GM12878 (cell line): ENCODE measurements at regions not wholly inside any gene's neighbourhood (a gene's known extent, or its start where the extent isn't known, plus 50 kb on each side); places are given as distances from the start of the nearest gene placed in this dataset.

ENCODE experiments used
- ATAC-seq: fragments of 200-7000 bp; cut with Tn5 transposase; 3 replicates; pipeline ENCODE4 v1.9.1; 2020; ENCODE audit warnings: mild to moderate bottlenecking, moderate library complexity
- BruUV-seq: library from RNA; stranded (reverse); fragments of 400-500 nt; replicated peaks from 2 replicates; lab custom pipeline; 2021; lab: Mats Ljungman, UMichigan
- CTCF ChIA-PET: fragments of 300-600 bp; sonication (Branson Sonifier 250); formaldehyde crosslinking; extraction: SDS; loops from one replicate; lab custom pipeline; 2021; ENCODE audit warnings: inconsistent platforms; lab: Yijun Ruan, JAX
- POLR2A ChIA-PET: fragments of 350-600 bp; formaldehyde crosslinking; extraction: SDS; loops from one replicate; lab custom pipeline; 2021; ENCODE audit warnings: inconsistent platforms; lab: Charles Lee
- RAD21 ChIA-PET: fragments of 300-600 bp; sonication (Branson Sonifier 250); formaldehyde crosslinking; loops from one replicate; lab custom pipeline; 2023; ENCODE audit warnings: antibody characterized with exemption; ENCODE audit not compliant: unreplicated experiment; lab: Charles Lee
- SMC1A ChIA-PET: fragments of 300-600 bp; sonication (Branson Sonifier 250); formaldehyde crosslinking; loops from one replicate; lab custom pipeline; 2023; ENCODE audit not compliant: unreplicated experiment, uncharacterized antibody; lab: Charles Lee
- DNase-seq: peaks from one replicate; pipeline ENCODE4 v3.0.0-alpha.2; 2011; ENCODE audit warnings: low read depth, low spot score
- FAIRE-seq: peaks from 3 replicates; lab custom pipeline; 2011; peaks lifted over from hg19 to GRCh38; lab: Jason Lieb, UNC
- H2AFZ ChIP-seq: 2 replicates; pipeline ENCODE4 v1.6.0; 2011; ENCODE audit warnings: low read depth, low read length, control low read depth; ENCODE audit not compliant: control insufficient read depth
- H3K27ac ChIP-seq: 2 replicates; pipeline ENCODE4 v1.5.1; 2011; ENCODE audit warnings: control low read depth; ENCODE audit not compliant: control insufficient read depth, insufficient read depth
- H3K27me3 ChIP-seq, 2 experiments: replicated peaks in 1 of 2; 2 replicates each; pipeline versions ENCODE4 v1.6.0 to v1.6.1; 2011; ENCODE audit warnings: low read length in 1 of 2; ENCODE audit not compliant: control insufficient read depth in 2 of 2, insufficient read depth in 2 of 2
- H3K36me3 ChIP-seq, 2 experiments: 2 replicates each; pipeline ENCODE4 v1.5.1; 2011; ENCODE audit warnings: low read length in 1 of 2; ENCODE audit not compliant: control insufficient read depth in 2 of 2, insufficient read depth in 2 of 2
- H3K4me1 ChIP-seq: 2 replicates; pipeline ENCODE4 v1.6.1; 2011; ENCODE audit warnings: mild to moderate bottlenecking, low read length, moderate library complexity, mixed read lengths; ENCODE audit not compliant: control insufficient read depth, insufficient read depth
- H3K4me2 ChIP-seq: 2 replicates; pipeline ENCODE4 v1.6.0; 2011; ENCODE audit warnings: control low read depth; ENCODE audit not compliant: control insufficient read depth, insufficient read depth
- H3K4me3 ChIP-seq: fragments of 200-600 bp; sonication (generic); 2 replicates; pipeline ENCODE4 v1.5.1; 2016
- H3K79me2 ChIP-seq: 2 replicates; pipeline ENCODE4 v1.6.0; 2011; ENCODE audit warnings: low read length; ENCODE audit not compliant: control insufficient read depth, insufficient read depth
- H3K9ac ChIP-seq: 2 replicates; pipeline ENCODE4 v1.8.0; 2011; ENCODE audit warnings: low read length, control low read depth, mixed read lengths; ENCODE audit not compliant: control insufficient read depth, insufficient read depth
- H3K9me3 ChIP-seq: replicated peaks from 3 replicates; pipeline ENCODE4 v1.5.1; 2011; ENCODE audit warnings: mild to moderate bottlenecking, low read length; ENCODE audit not compliant: control insufficient read depth, insufficient read depth
- H4K20me1 ChIP-seq: 2 replicates; pipeline ENCODE4 v1.6.0; 2011; ENCODE audit not compliant: control insufficient read depth, insufficient read depth
- BCLAF1 ChIP-seq: fragments of 450-650 bp; IDR thresholded peaks from 2 replicates; pipeline ENCODE4 v1.6.1; 2017; ENCODE audit warnings: antibody characterized with exemption, mild to moderate bottlenecking, moderate library complexity
- CEBPZ ChIP-seq: fragments of 150-350 bp; IDR thresholded peaks from 2 replicates; pipeline ENCODE4 v1.6.1; 2016; ENCODE audit warnings: low read depth, low read length
- HCFC1 ChIP-seq: fragments of 150-350 bp; IDR thresholded peaks from 2 replicates; pipeline ENCODE4 v1.6.1; 2014; ENCODE audit warnings: low read length
- IKZF1 ChIP-seq: fragments of 450-650 bp; conservative IDR thresholded peaks from 2 replicates; pipeline ENCODE4 v1.6.1; 2017; ENCODE audit warnings: antibody characterized with exemption, mild to moderate bottlenecking
- MTA2 ChIP-seq: fragments of 450-650 bp; IDR thresholded peaks from 2 replicates; pipeline ENCODE4 v1.6.1; 2016; ENCODE audit warnings: low read depth, mild to moderate bottlenecking, moderate library complexity
- NFXL1 ChIP-seq: fragments of 450-650 bp; IDR thresholded peaks from 2 replicates; pipeline ENCODE4 v1.6.1; 2017; ENCODE audit warnings: antibody characterized with exemption, mild to moderate bottlenecking, borderline replicate concordance
- PAX5 ChIP-seq: IDR thresholded peaks from 2 replicates; pipeline ENCODE4 v1.6.1; 2011; ENCODE audit warnings: low read depth, low read length, borderline replicate concordance
- PBX3 ChIP-seq: IDR thresholded peaks from 2 replicates; pipeline ENCODE4 v1.6.1; 2011; ENCODE audit warnings: mild to moderate bottlenecking, low read depth, low read length, moderate library complexity; ENCODE audit not compliant: insufficient replicate concordance
- SUPT20H ChIP-seq: IDR thresholded peaks from 2 replicates; pipeline ENCODE4 v1.6.1; 2011; ENCODE audit warnings: low read depth, mild to moderate bottlenecking, low read length, moderate library complexity, borderline replicate concordance; ENCODE audit not compliant: control insufficient read depth
- SUZ12 ChIP-seq: fragments of 200-600 bp; sonication (generic); IDR thresholded peaks from one replicate; pipeline ENCODE4 v1.6.1; 2018; ENCODE audit warnings: antibody characterized with exemption, mild to moderate bottlenecking; ENCODE audit not compliant: unreplicated experiment
- TARDBP ChIP-seq: IDR thresholded peaks from 2 replicates; pipeline ENCODE4 v1.6.1; 2016; ENCODE audit warnings: borderline replicate concordance
- USF2 ChIP-seq: IDR thresholded peaks from 2 replicates; pipeline ENCODE4 v1.6.1; 2011; ENCODE audit warnings: low read depth, low read length, improper control_type of control experiment, borderline replicate concordance
- WGBS: methylation state at CpG from one replicate; pipeline ENCODE4 v1.1.6; 2016; ENCODE audit warnings: low lambda C conversion rate; ENCODE audit not compliant: insufficient replicate concordance, insufficient coverage; ENCODE audit errors: missing lambda C conversion rate; 5-methylcytosine and 5-hydroxymethylcytosine counted together
- in situ Hi-C: fragments of 300-500 bp; cut with MboI; formaldehyde crosslinking; loops from 9 replicates; pipeline ENCODE4 v1.14.3; 2018; ENCODE audit warnings: mixed read lengths
- intact Hi-C: fragments of 100-400 bp; cut with micrococcal nuclease; formaldehyde crosslinking; loops from one replicate; pipeline ENCODE4 v1.14.2; 2022; ENCODE audit not compliant: unreplicated experiment

GRCh38 chr4:20543131-20543530 is 157.1 kb upstream of the PACRGL start:
- H3K27me3 ChIP-seq = no peaks in the 10 kb centered on the region
- ChIA-PET RAD21 (no interaction called here), SMC1A (no interaction called here), CTCF (no interaction called here), POLR2A (no interaction called here)
- no peak for ATAC-seq
- no peaks in the 10 kb centered on the region for H3K4me1 ChIP-seq
- H3K4me3 ChIP-seq = no peak overlapping the region
- H3K27ac ChIP-seq = no peak overlapping the region
- H3K79me2 ChIP-seq = no peaks in the 10 kb centered on the region
- intact Hi-C loops (no loop called here), in situ Hi-C loops (no loop called here)
- no peak overlapping the region for H3K9ac ChIP-seq
- H3K36me3 ChIP-seq = no peaks in the 10 kb centered on the region
- no peaks in the 10 kb centered on the region for H3K9me3 ChIP-seq
- WGBS = 3% methylated on average over 2 of the region's 2 CpGs
- no peak overlapping the region for H2AFZ ChIP-seq
- H3K4me2 ChIP-seq = no peak overlapping the region
- DNase-seq = no peak
- BruUV-seq = no TSS peak
- no peaks in the 10 kb centered on the region for H4K20me1 ChIP-seq
- no peak for FAIRE-seq
- TF ChIP-seq HCFC1 = no peak
- no peak for TF ChIP-seq BCLAF1
- TF ChIP-seq MTA2 = no peak
- TF ChIP-seq USF2 = no peak
- TF ChIP-seq IKZF1 = no peak
- TF ChIP-seq CEBPZ = no peak
- no peak for TF ChIP-seq PAX5
- no peak for TF ChIP-seq PBX3
- TF ChIP-seq TARDBP = no peak
- no peak for TF ChIP-seq SUPT20H
- TF ChIP-seq NFXL1 = no peak
- TF ChIP-seq SUZ12 = no peak
